BJ (cell line): ENCODE measurements at regions not wholly inside any gene's neighbourhood (a gene's known extent, or its start where the extent isn't known, plus 50 kb on each side); places are given as distances from the start of the nearest gene placed in this dataset.

ENCODE experiments used
- CTCF ChIA-PET: fragments of 350-600 bp; formaldehyde crosslinking; extraction: SDS; loops from one replicate; lab custom pipeline; 2021; ENCODE audit warnings: antibody characterized with exemption, inconsistent platforms; lab: Yijun Ruan, JAX
- POLR2A ChIA-PET: fragments of 300-600 bp; sonication (Branson Sonifier 250); formaldehyde crosslinking; extraction: SDS; loops from one replicate; lab custom pipeline; 2021; ENCODE audit warnings: antibody characterized with exemption; lab: Charles Lee
- DNase-seq: peaks from one replicate; pipeline ENCODE4 v3.0.0-alpha.2; 2011; ENCODE audit warnings: low read depth
- H3K27me3 ChIP-seq: 2 replicates; pipeline ENCODE4 v1.6.0; 2011; ENCODE audit warnings: low read length; ENCODE audit not compliant: control insufficient read depth, insufficient read depth
- H3K36me3 ChIP-seq: 2 replicates; pipeline ENCODE4 v1.5.1; 2011; ENCODE audit warnings: low read length; ENCODE audit not compliant: control insufficient read depth, insufficient read depth
- H3K4me3 ChIP-seq: 2 replicates; pipeline ENCODE4 v1.5.1; 2011; ENCODE audit warnings: low read depth, mild to moderate bottlenecking, control low read depth, low read length
- TF ChIP-seq, protein P1 (sequence below): IDR thresholded peaks from 2 replicates; pipeline ENCODE4 v1.5.1; 2011; ENCODE audit warnings: low read depth, mild to moderate bottlenecking, control low read depth, inconsistent platforms, low read length, moderate library complexity; ENCODE audit not compliant: insufficient read depth

DNA sequence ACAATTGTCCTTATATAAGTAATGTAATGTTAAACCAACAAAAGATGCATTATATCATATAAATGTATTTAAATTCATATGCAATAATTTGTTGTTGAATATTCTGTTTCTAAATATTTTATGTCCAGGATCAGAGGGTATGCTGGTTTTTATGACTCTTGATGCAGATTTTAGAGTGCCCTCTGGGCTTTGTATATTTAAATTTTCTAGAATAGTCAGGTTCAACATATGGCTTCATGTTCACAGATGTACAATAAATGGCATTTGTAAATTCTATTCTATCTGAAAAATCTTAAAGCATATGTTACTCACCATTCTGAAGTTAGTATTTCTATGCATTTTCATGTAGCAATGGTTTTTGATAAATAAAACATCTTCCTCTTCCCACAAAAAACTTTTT is 1555.4 kb downstream of the PCDH18 start:
- no peak for DNase-seq
- Histone ChIP-seq H3K36me3 (no peaks in the 10 kb centered on the region), H3K27me3 (no peaks in the 10 kb centered on the region), H3K4me3 (no peak overlapping the region)
- ChIA-PET CTCF (no interaction called here), POLR2A (no interaction called here)
- TF ChIP-seq, protein P1, sequence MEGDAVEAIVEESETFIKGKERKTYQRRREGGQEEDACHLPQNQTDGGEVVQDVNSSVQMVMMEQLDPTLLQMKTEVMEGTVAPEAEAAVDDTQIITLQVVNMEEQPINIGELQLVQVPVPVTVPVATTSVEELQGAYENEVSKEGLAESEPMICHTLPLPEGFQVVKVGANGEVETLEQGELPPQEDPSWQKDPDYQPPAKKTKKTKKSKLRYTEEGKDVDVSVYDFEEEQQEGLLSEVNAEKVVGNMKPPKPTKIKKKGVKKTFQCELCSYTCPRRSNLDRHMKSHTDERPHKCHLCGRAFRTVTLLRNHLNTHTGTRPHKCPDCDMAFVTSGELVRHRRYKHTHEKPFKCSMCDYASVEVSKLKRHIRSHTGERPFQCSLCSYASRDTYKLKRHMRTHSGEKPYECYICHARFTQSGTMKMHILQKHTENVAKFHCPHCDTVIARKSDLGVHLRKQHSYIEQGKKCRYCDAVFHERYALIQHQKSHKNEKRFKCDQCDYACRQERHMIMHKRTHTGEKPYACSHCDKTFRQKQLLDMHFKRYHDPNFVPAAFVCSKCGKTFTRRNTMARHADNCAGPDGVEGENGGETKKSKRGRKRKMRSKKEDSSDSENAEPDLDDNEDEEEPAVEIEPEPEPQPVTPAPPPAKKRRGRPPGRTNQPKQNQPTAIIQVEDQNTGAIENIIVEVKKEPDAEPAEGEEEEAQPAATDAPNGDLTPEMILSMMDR: no peak

GRCh38 chr4:135966936-135967335 is 1565.4 kb downstream of the PCDH18 start:
- no peak for DNase-seq
- H3K36me3 ChIP-seq: no peaks in the 10 kb centered on the region
- POLR2A ChIA-PET: no interaction called here
- CTCF ChIA-PET: no interaction called here
- H3K27me3 ChIP-seq: no peaks in the 10 kb centered on the region
- TF ChIP-seq, protein P1: no peak
- H3K4me3 ChIP-seq: no peak overlapping the region

DNA sequence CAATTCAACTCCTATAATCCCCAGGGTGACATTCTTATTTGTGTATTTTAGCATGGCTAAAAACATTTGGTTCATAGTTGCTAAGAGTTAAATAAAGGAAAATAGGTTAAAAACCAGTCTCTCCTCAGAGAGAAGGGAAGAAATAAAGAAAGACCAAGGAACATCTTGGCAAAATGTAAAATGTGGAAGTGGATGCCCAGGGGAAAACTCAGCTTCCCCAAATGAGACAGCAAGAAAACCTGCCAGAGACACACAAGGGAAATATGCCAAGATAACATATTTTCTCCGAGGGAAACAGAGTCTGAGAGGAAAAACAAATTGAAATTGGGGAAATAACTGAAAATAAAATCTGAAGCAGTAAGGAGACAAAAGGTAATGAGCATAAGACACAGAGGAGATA is 1569.3 kb downstream of the PCDH18 start:
- Histone ChIP-seq H3K27me3 (no peaks in the 10 kb centered on the region), H3K4me3 (no peak overlapping the region), H3K36me3 (no peaks in the 10 kb centered on the region)
- TF ChIP-seq, protein P1: no peak
- POLR2A ChIA-PET: no interaction called here
- CTCF ChIA-PET: no interaction called here
- no peak for DNase-seq

- Histone ChIP-seq H3K27me3 (no peaks in the 10 kb centered on the region), H3K4me3 (no peak overlapping the region), H3K36me3 (no peaks in the 10 kb centered on the region)
- TF ChIP-seq, protein P1: no peak
- DNase-seq: no peak
- POLR2A ChIA-PET: no interaction called here
- CTCF ChIA-PET: no interaction called here
These were observed 1582.4 kb downstream of the PCDH18 start for GRCh38 chr4:135949931-135950330.

- H3K27me3 ChIP-seq: no peaks in the 10 kb centered on the region
- POLR2A ChIA-PET: no interaction called here
These were observed 1583.5 kb downstream of the PCDH18 start for GRCh38 chr4:135948797-135949196.

More at GRCh38 chr4:135948797-135949196, 1583.5 kb downstream of the PCDH18 start:
- no peak for DNase-seq
- H3K36me3 ChIP-seq: no peaks in the 10 kb centered on the region
- H3K4me3 ChIP-seq: no peak overlapping the region
- TF ChIP-seq, protein P1: no peak
- CTCF ChIA-PET: no interaction called here
